SK-N-MC (cell line): ENCODE measurements at regions not wholly inside any gene's neighbourhood (a gene's known extent, or its start where the extent isn't known, plus 50 kb on each side); places are given as distances from the start of the nearest gene placed in this dataset.

Experiments used
- EZH2 ChIP-seq: fragments of 200-600 bp; sonication (generic); IDR thresholded peaks from one replicate; pipeline ENCODE4 v1.6.1; 2017; ENCODE audit warnings: antibody characterized with exemption
- POLR2AphosphoS5 ChIP-seq: IDR thresholded peaks from 2 replicates; pipeline ENCODE4 v1.6.1; 2012; ENCODE audit warnings: mild to moderate bottlenecking, low read depth, low read length, borderline replicate concordance

DNA sequence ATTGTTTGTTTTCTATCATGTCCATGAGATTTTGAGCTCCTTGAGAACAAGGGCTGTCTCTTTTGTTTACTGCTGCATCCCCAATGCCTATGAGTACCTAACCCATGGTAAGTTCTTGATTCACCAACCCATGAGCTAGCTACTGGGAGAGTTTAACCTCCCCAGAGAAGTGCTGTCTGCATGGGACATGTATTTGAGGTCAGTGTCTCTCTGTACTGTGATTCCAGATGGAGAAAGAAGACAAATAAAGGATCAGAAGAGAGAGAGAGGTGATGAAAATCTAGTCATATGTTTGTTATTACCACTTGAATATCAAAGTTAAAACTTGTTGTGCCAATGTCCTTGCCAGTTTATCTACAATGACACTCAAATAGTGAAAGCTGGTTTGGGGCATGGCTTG, 421.8 kb downstream of the BCAT1 start:
- no peak for TF ChIP-seq EZH2
- TF ChIP-seq POLR2AphosphoS5, result no peak
